KOPT-K1 (cell line): ENCODE measurements at regions not wholly inside any gene's neighbourhood (a gene's known extent, or its start where the extent isn't known, plus 50 kb on each side); places are given as distances from the start of the nearest gene placed in this dataset.
"Not testable (repeated sequence)": the region's sequence is repeated elsewhere in the genome, so short reads cannot be mapped to it uniquely, and the experiment has no call there.

Experiments
- H3K27ac ChIP-seq: fragments of 200-600 bp; sonication (generic); 2 replicates; pipeline ENCODE4 v1.5.1; 2016; ENCODE audit warnings: antibody characterized with exemption, mild to moderate bottlenecking, low read depth, low read length; ENCODE audit not compliant: poor library complexity, severe bottlenecking
- H3K36me3 ChIP-seq: fragments of 200-600 bp; sonication (generic); 2 replicates; pipeline ENCODE4 v1.5.1; 2017; ENCODE audit warnings: antibody characterized with exemption, mild to moderate bottlenecking, low read length, moderate library complexity; ENCODE audit not compliant: insufficient read depth
- H3K9me3 ChIP-seq: fragments of 200-600 bp; sonication (generic); 2 replicates; pipeline ENCODE4 v1.5.1; 2017; ENCODE audit warnings: antibody characterized with exemption, low read length, mild to moderate bottlenecking; ENCODE audit not compliant: insufficient read depth, poor library complexity, severe bottlenecking

- Histone ChIP-seq H3K9me3 (no peaks in the 10 kb centered on the region), H3K36me3 (no peaks in the 10 kb centered on the region), H3K27ac (no peak overlapping the region)
Observed at GRCh38 chrX:65971151-65971550, 68.7 kb downstream of the VSIG4 start.

- H3K27ac ChIP-seq, H3K36me3 ChIP-seq, H3K9me3 ChIP-seq: not testable (repeated sequence)
Observed at GRCh38 chrX:65967159-65967558, 72.7 kb downstream of the VSIG4 start.

GRCh38 chrX:65961714-65962113, 78.2 kb downstream of the VSIG4 start:
- no peaks in the 10 kb centered on the region for H3K36me3 ChIP-seq
- H3K27ac ChIP-seq, result no peak overlapping the region
- no peaks in the 10 kb centered on the region for H3K9me3 ChIP-seq

- Histone ChIP-seq H3K36me3 (no peaks in the 10 kb centered on the region), H3K9me3 (no peaks in the 10 kb centered on the region)
Observed at GRCh38 chrX:65948103-65948502, 91.8 kb downstream of the VSIG4 start.

GRCh38 chrX:65941775-65942174, 98.1 kb downstream of the VSIG4 start:
- Histone ChIP-seq H3K9me3 (peaks cover 16% of the 10 kb centered on the region), H3K27ac (no peak overlapping the region)

More at GRCh38 chrX:65948103-65948502, 91.8 kb downstream of the VSIG4 start:
- no peak overlapping the region for H3K27ac ChIP-seq

GRCh38 chrX:65933085-65933589, 106.7 kb downstream of the VSIG4 start:
- no peaks in the 10 kb centered on the region for H3K36me3 ChIP-seq
- no peak overlapping the region for H3K27ac ChIP-seq
- H3K9me3 ChIP-seq, result peaks cover 23% of the 10 kb centered on the region

More at GRCh38 chrX:65941775-65942174, 98.1 kb downstream of the VSIG4 start:
- H3K36me3 ChIP-seq, result no peaks in the 10 kb centered on the region

- Histone ChIP-seq H3K9me3 (peaks cover 23% of the 10 kb centered on the region), H3K36me3 (no peaks in the 10 kb centered on the region), H3K27ac (no peak overlapping the region)
Observed at GRCh38 chrX:65932173-65933084, 107.5 kb downstream of the VSIG4 start.

GRCh38 chrX:65928522-65928921, 111.4 kb downstream of the VSIG4 start:
- peaks cover 23% of the 10 kb centered on the region for H3K9me3 ChIP-seq
- no peaks in the 10 kb centered on the region for H3K36me3 ChIP-seq
- no peak overlapping the region for H3K27ac ChIP-seq

GRCh38 chrX:65927386-65927785, 112.5 kb downstream of the VSIG4 start:
- Histone ChIP-seq H3K27ac (peak overlapping the region; percentile 67), H3K9me3 (peaks cover 16% of the 10 kb centered on the region)
- not testable (repeated sequence) for H3K36me3 ChIP-seq

GRCh38 chrX:65926095-65927019, 113.5 kb downstream of the VSIG4 start:
- peak overlapping the region; percentile 67 for H3K27ac ChIP-seq
- peaks cover 6% of the 10 kb centered on the region for H3K9me3 ChIP-seq
- no peaks in the 10 kb centered on the region for H3K36me3 ChIP-seq

GRCh38 chrX:65925592-65925991, 114.3 kb downstream of the VSIG4 start:
- Histone ChIP-seq H3K9me3 (peaks cover 6% of the 10 kb centered on the region), H3K27ac (peak overlapping the region; percentile 67)

GRCh38 chrX:65925005-65925404, 114.9 kb downstream of the VSIG4 start:
- Histone ChIP-seq H3K36me3 (no peaks in the 10 kb centered on the region), H3K9me3 (peaks cover 6% of the 10 kb centered on the region), H3K27ac (peak overlapping the region; percentile 67)

More at GRCh38 chrX:65925592-65925991, 114.3 kb downstream of the VSIG4 start:
- no peaks in the 10 kb centered on the region for H3K36me3 ChIP-seq

GRCh38 chrX:65921363-65921762, 118.5 kb downstream of the VSIG4 start:
- Histone ChIP-seq H3K36me3 (no peaks in the 10 kb centered on the region), H3K27ac (peak overlapping the region; percentile 25), H3K9me3 (peaks cover 17% of the 10 kb centered on the region)

GRCh38 chrX:65920620-65921019, 119.3 kb downstream of the VSIG4 start:
- H3K27ac ChIP-seq, result peak overlapping the region; percentile 25
- H3K9me3 ChIP-seq, result peaks cover 17% of the 10 kb centered on the region

GRCh38 chrX:65910899-65911298, 129.0 kb downstream of the VSIG4 start:
- Histone ChIP-seq H3K9me3 (peaks cover 6% of the 10 kb centered on the region), H3K36me3 (no peaks in the 10 kb centered on the region), H3K27ac (no peak overlapping the region)

More at GRCh38 chrX:65920620-65921019, 119.3 kb downstream of the VSIG4 start:
- no peaks in the 10 kb centered on the region for H3K36me3 ChIP-seq
